ENCODE measurements at regions not wholly inside any gene's neighbourhood (a gene's known extent, or its start where the extent isn't known, plus 50 kb on each side); places are given as distances from the start of the nearest gene placed in this dataset.

- DNase-seq, result no peak
Observed at GRCh38 chr21:15247613-15248012, 182.8 kb upstream of the NRIP1 start.

DNA sequence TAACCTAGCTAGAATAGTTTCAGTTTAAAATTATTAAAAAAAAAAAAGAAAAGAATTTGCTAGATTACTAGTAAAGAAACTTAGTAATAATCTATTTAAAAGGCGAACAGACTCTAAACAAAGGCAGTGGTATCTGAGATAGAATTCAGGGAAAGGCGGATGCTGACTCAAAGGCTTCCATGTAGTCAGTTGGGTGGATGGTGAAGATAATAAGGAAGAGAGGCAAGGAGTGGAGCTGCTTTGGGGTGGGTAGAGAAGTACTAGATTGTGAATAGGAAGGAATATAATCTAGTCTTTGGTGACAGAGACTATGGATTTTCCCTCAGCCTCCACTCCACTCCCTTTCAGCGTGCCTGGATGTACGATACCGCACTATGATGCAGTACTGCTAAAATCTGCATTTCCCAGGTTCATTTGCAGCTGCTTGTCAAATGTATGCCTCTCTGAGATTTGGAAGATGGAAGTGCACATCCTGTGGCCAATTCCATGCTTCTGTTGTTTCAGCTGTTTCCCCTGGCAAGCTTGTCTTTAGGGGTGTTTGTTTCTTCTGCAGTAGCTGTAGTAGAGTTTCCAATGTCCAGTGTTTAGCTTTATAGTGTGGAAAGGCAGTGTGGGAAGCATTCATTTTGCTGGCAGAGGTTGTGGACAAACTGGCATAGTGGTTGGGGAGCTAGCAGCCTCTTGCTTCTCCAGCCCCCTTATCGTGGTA lies 184.6 kb upstream of the NRIP1 start:
- DNase-seq, result no peak

- no peak for DNase-seq
Observed at GRCh38 chr21:15250384-15250783, 185.6 kb upstream of the NRIP1 start.

GRCh38 chr21:15252431-15252830 lies 187.6 kb upstream of the NRIP1 start:
- no peak for DNase-seq

GRCh38 chr21:15254111-15254510 lies 189.3 kb upstream of the NRIP1 start:
- no peak for DNase-seq

DNA sequence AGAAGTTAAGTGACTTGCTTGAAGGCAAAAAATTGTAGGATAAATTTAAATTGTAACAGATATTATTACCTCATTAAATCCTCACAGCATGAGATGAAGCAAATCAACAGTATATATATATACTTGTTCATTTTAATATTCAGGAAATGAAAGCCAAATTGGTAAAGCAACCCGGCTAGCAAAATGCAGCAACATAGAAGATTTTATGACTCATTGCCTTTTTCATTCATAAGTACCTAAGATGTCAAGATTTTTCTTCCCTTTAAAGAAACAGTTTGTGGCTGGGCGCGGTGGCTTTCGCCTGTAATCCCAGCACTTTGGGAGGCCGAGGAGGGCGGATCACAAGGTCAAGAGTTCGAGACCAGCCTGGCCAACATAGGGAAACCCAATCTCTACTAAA lies 190.5 kb upstream of the NRIP1 start:
- no peak for DNase-seq

GRCh38 chr21:15255763-15256162 lies 191.0 kb upstream of the NRIP1 start:
- no peak for DNase-seq

GRCh38 chr21:15256996-15257395 lies 192.2 kb upstream of the NRIP1 start:
- DNase-seq, result no peak

DNA sequence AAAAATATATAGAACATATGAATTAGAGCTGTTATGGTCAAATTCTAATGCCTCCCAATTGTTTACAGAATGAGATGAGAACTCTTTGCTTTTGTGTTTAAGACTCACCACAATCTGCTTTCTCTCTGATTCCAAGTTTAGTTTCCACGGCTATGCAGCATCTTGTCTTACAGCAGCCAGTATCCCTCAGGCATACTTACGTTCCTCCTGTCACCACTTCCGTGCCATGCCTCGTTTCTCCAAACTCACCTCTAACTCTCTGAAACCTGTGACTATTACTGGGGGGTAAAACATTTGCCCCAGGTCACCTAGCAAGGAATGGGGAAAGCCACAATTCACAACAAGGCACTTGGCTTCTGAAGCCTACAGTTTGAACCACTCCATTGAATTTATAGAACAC lies 192.8 kb upstream of the NRIP1 start:
- no peak for DNase-seq

- DNase-seq, result no peak
Observed at GRCh38 chr21:15259824-15260223, 195.0 kb upstream of the NRIP1 start.

DNA sequence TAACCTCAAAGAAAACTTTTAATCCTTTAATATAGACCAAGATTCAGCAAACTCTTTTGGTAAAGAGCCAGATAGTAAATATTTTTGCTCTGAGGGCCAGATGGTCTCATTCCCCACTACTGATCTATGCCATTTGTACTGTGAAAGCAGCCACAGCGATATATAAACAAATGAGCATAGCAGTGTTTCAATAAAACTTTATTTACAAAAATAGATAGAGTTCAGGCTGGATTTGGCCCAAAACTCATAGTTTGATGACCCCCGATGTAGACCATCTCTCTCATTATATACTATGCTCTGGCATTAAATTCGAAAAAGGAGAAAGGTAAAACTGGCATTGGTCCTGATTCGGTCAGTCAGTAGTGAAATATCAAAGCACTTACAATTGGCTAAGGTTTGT lies 195.8 kb upstream of the NRIP1 start:
- DNase-seq, result no peak

GRCh38 chr21:15264084-15264665 lies 199.4 kb upstream of the NRIP1 start:
- peak; percentile 13 for DNase-seq

- DNase-seq, result no peak
Observed at GRCh38 chr21:15272171-15272570, 207.4 kb upstream of the NRIP1 start.

- no peak for DNase-seq
Observed at GRCh38 chr21:15272591-15272990, 207.8 kb upstream of the NRIP1 start.

GRCh38 chr21:15273244-15273643 lies 208.4 kb upstream of the NRIP1 start:
- DNase-seq, result no peak

DNA sequence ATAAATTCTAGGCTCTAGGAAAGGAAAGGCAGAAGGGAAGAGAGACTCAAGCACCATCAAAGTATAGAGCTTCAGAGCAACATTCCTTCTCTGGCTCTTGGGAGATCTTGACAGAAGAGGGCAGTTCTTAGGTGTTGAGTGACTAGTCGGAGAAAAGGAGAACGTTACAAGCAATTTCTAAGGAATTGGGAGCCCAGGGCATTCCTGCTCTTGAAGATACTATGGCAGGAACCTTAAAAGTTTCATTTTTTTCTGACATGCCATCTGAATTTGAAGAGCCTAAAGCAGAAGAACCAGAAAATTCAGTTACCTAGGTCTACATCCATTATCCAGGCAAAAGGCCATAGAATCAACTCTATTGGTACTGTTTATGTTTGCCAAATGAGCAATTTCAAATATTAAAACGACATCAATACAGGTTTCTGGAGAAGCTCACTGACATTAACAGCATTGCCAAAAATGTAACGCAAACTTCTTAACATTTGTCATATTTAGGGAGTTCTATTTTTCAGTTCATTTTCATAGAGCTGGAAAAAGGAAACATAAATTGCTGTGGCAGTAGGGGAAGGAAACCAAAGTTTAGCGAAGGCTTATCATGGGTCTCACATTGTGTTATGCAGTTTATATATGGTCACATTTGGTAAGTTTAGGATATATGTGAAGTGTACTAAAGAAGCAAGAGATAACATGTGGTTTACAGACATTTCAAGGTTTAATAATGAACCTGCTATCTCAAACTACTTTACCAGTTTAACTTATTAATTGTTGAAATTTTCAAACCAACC lies 210.1 kb upstream of the NRIP1 start:
- DNase-seq, result no peak

DNA sequence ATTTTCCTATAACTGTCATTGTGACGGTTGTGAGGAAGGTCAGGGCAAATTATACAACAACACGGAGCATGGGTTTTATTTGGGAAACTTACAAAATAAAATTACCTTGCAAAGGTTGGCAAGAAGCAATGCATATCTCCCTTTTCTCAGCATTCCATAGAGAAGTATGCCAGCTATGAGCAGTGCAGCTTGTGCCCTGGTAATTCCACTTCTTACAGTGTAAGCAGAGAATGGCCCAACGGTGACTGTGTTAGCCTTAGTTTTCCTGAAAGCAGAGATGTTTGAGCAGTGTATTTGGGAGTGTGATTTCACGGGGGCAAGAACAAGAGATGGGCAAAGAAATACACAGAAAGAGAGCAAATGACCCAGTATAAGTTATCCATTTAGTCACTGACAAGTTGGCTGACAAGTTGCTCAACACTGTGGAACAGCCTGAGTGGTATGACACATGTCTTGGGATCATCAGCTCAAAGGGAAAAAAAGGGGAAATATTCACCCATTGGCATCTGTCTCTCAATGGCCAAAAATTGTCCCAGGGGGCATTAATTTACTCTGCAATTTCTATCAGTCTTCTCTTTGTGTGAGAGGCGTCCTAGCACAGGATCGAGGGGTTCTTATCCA lies 210.9 kb upstream of the NRIP1 start:
- DNase-seq, result no peak

GRCh38 chr21:15276243-15276642 lies 211.4 kb upstream of the NRIP1 start:
- no peak for DNase-seq

DNA sequence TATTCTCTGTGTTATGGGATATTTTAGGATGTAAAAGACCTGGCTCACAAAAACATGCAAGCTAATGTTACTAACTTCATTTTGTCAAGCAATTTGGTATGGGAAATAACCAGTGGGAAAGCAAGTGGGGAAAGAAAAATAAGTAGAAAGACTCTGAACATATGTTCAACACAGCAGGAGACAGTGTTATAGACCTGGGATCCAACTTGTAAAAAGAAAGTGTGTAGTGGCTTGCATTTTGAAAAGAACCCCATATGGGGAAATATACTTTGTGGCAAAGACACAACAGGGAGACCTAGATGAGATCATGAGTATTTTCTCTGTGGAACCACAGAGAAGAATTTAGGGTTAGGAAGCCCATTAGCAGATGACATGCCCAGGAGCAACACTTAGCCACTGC lies 212.7 kb upstream of the NRIP1 start:
- DNase-seq, result no peak

- no peak for DNase-seq
Observed at GRCh38 chr21:15278279-15278678, 213.5 kb upstream of the NRIP1 start.

- no peak for DNase-seq
Observed at GRCh38 chr21:15278851-15279250, 214.1 kb upstream of the NRIP1 start.

DNA sequence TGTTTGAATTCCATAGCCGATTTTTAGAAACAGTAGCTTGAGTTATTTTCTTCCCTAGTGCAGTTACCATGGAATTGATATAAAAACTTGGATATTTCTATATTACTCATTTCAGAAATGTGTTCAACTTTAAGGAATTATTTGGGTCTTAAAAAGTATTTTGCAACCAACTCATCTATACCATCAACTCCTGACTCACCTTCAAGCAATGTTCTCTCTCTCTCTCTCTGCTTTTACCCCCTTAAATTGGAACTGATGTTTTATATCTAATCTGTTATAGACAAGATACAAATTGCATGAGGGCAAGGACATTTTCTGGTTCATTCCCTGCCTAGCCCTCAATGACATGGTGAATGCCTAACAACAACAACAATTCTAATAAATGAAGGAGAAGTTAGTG lies 214.7 kb upstream of the NRIP1 start:
- DNase-seq, result no peak

GRCh38 chr21:15281714-15282113 lies 216.9 kb upstream of the NRIP1 start:
- DNase-seq, result no peak

GRCh38 chr21:15282665-15283064 lies 217.9 kb upstream of the NRIP1 start:
- DNase-seq, result no peak

Data from COR-L47 (cell line).